ENCODE measurements at regions not wholly inside any gene's neighbourhood (a gene's known extent, or its start where the extent isn't known, plus 50 kb on each side); places are given as distances from the start of the nearest gene placed in this dataset.
A peak's percentile ranks its signal among the peaks of the same experiment; 100 is the strongest.

DNA sequence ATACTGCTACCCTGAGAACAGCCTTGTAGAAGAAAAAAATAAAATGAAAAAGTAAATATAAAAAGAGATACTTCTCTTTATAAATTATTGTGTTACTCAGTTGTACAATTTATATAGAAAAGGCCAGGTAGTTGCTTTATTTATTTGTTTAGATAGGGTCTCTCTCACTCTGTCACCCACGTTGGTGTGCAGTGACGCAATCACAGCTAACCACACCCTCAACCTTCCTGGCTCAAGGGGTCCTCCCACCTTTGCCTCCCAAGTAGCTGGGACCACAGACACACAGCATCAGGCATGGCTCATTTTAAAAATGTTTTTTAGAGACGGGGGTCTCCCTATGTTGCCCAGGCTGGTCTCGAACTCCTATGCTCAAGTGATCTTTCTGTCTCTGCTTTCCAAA is 175.4 kb upstream of the PZP start:
- no peak overlapping the region for H3K4me3 Mint-ChIP-seq
- no peak for DNase-seq (ENCODE audit: extremely low spot score, unreplicated experiment)
- H3K9me3 Mint-ChIP-seq: no peaks in the 10 kb centered on the region
- TF ChIP-seq, protein P1, sequence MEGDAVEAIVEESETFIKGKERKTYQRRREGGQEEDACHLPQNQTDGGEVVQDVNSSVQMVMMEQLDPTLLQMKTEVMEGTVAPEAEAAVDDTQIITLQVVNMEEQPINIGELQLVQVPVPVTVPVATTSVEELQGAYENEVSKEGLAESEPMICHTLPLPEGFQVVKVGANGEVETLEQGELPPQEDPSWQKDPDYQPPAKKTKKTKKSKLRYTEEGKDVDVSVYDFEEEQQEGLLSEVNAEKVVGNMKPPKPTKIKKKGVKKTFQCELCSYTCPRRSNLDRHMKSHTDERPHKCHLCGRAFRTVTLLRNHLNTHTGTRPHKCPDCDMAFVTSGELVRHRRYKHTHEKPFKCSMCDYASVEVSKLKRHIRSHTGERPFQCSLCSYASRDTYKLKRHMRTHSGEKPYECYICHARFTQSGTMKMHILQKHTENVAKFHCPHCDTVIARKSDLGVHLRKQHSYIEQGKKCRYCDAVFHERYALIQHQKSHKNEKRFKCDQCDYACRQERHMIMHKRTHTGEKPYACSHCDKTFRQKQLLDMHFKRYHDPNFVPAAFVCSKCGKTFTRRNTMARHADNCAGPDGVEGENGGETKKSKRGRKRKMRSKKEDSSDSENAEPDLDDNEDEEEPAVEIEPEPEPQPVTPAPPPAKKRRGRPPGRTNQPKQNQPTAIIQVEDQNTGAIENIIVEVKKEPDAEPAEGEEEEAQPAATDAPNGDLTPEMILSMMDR (conservative IDR thresholded peaks at IDR 0.05): no peak
- no peak overlapping the region for H3K27ac Mint-ChIP-seq
- H3K27me3 Mint-ChIP-seq: peaks cover 1% of the 10 kb centered on the region
- H3K4me1 Mint-ChIP-seq (ENCODE audit: unreplicated experiment): no peaks in the 10 kb centered on the region
- no peaks in the 10 kb centered on the region for H3K36me3 Mint-ChIP-seq

DNA sequence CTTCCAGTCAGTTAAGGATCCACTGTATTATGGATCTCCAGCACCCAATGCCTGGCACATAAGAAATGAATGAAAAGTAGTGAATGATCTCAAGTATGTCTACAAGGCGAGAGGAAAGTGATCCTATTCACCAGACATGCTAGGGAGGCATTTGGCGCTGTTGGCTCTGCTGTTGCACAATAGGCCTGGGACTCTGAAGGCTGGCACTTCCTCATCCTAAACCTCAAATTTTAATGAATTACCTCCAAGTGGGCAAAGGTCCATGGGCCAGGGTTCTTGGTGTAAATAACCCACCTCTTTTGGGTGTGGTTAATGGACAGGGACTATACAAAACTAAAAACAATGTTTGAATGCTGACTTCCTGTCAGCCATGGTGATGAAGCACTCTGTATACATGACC is 173.4 kb upstream of the PZP start:
- no peaks in the 10 kb centered on the region for H3K4me1 Mint-ChIP-seq (ENCODE audit: unreplicated experiment)
- H3K4me3 Mint-ChIP-seq: no peak overlapping the region
- no peak overlapping the region for H3K27ac Mint-ChIP-seq
- H3K9me3 Mint-ChIP-seq: no peaks in the 10 kb centered on the region
- TF ChIP-seq, protein P1 (conservative IDR thresholded peaks at IDR 0.05): no peak
- H3K36me3 Mint-ChIP-seq: no peaks in the 10 kb centered on the region
- peaks cover 8% of the 10 kb centered on the region for H3K27me3 Mint-ChIP-seq
- no peak for DNase-seq (ENCODE audit: extremely low spot score, unreplicated experiment)

DNA sequence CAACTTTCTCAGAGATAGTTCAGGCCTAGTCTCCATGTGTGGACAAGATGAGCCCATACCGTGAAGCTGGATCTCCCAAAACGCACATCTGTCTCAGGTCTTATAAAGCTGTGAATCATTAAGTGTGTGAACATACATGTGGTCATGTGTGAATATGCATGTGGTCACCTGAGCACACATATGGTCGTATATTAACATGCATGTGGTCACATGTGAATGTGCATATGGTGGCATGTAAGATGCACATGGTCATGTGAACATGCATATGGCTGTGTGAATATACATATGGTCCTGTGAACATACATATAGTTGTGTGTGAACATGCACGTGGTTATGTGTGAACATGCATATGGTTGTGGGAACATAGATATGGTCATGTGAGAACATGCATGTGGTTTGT is 172.5 kb upstream of the PZP start:
- Mint-ChIP-seq H3K27ac (no peak overlapping the region), H3K27me3 (peaks cover 8% of the 10 kb centered on the region), H3K4me1 (ENCODE audit: unreplicated experiment) (no peaks in the 10 kb centered on the region), H3K9me3 (no peaks in the 10 kb centered on the region), H3K36me3 (no peaks in the 10 kb centered on the region), H3K4me3 (no peak overlapping the region)
- no peak for DNase-seq (ENCODE audit: extremely low spot score, unreplicated experiment)
- TF ChIP-seq, protein P1 (conservative IDR thresholded peaks at IDR 0.05): no peak

DNA sequence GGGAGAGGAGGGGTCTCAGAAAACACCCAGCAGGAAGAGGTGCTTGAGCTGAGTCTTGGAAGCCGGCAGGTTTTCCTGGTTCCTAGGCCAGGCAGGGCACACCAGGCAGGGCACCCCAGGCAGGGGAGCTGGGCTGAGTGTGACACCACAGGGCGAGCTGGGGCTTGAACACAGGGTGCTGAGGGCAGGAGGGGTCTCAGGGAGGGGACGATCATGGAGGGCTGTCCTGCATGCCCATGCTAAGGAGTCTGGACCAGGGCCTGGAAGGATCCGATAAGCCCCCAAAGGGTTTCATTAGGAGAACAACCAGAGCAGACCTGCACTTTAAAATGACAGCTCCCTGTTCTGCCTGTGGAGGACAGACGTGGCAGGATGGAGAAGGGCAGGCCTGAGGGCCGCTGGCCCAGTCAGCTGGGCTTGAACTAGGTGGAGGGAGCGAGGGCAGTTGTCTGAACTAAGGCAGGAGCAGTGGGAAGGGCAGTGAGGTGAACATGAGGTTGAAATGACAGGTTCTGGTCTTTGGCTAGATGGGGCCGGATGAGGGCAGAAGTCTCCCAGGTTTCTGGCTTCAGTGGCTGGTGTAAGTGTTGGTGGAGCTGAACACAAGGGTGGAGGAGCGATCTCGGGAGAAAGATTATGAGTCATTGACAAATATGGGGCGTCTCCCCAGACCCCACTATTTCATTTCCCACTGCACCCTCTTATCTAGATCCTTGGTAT is 171.0 kb upstream of the PZP start:
- Mint-ChIP-seq H3K9me3 (no peaks in the 10 kb centered on the region), H3K4me3 (no peak overlapping the region), H3K36me3 (no peaks in the 10 kb centered on the region), H3K27me3 (peaks cover 8% of the 10 kb centered on the region), H3K4me1 (ENCODE audit: unreplicated experiment) (no peaks in the 10 kb centered on the region), H3K27ac (no peak overlapping the region)
- no peak for DNase-seq (ENCODE audit: extremely low spot score, unreplicated experiment)
- TF ChIP-seq, protein P1 (conservative IDR thresholded peaks at IDR 0.05): no peak

DNA sequence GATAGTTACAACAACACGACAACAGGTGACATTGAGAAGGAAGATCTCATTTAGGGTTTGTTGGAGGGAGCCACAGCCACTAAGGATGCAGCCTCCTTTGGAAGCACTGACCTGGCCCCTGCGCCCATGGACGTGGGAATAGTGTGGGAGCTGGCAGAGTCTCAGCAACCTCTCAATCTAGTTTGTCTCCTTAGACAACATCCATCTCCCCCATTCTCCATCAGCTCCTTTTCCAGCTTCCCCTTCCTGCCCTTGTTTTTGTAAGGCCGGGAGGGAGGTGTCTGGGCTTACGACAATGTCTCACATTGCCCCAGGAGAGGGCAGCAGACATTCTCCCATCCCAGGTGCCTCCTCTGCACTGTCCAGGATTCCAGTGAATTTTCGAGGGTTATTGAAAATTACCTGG is 170.2 kb upstream of the PZP start:
- Mint-ChIP-seq H3K27ac (no peak overlapping the region), H3K36me3 (peaks cover 4% of the 10 kb centered on the region), H3K9me3 (no peaks in the 10 kb centered on the region), H3K27me3 (peaks cover 8% of the 10 kb centered on the region), H3K4me1 (ENCODE audit: unreplicated experiment) (no peaks in the 10 kb centered on the region), H3K4me3 (no peak overlapping the region)
- TF ChIP-seq, protein P1 (conservative IDR thresholded peaks at IDR 0.05): peak; percentile 45
- DNase-seq (ENCODE audit: extremely low spot score, unreplicated experiment): no peak

All from type B pancreatic cell (in vitro differentiated cells).